Spleen (tissue), 11 donors: ENCODE measurements at regions not wholly inside any gene's neighbourhood (a gene's known extent, or its start where the extent isn't known, plus 50 kb on each side); places are given as distances from the start of the nearest gene placed in this dataset.

ENCODE experiments used
- DNase-seq: peaks from one replicate; pipeline ENCODE4 v3.0.0-alpha.2; 2020
- H3K27ac ChIP-seq, 8 donors: fragments of 200-600 bp; sonication (generic) in 7 of 8; 1 replicate in 4 of 8; 2 replicates in 4 of 8; pipeline versions ENCODE4 v1.5.0 to v1.8.0; 2016 to 2021; ENCODE audit warnings: inconsistent platforms in 4 of 8, mild to moderate bottlenecking in 4 of 8, moderate library complexity in 1 of 8
- H3K27me3 ChIP-seq, 7 donors: fragments of 200-600 bp; sonication (generic) in 6 of 7; replicated peaks in 1 of 7; 1 replicate in 4 of 7; 2 replicates in 3 of 7; pipeline versions ENCODE4 v1.5.0 to v1.8.0; 2016 to 2021; ENCODE audit warnings: inconsistent platforms in 3 of 7, mild to moderate bottlenecking in 1 of 7
- H3K36me3 ChIP-seq, 6 donors: fragments of 200-600 bp; sonication (generic) in 5 of 6; 1 replicate in 4 of 6; 2 replicates in 2 of 6; pipeline versions ENCODE4 v1.5.0 to v1.8.0; 2016 to 2021; ENCODE audit warnings: inconsistent platforms in 2 of 6
- H3K4me1 ChIP-seq, 6 donors: fragments of 200-600 bp; sonication (generic) in 5 of 6; 1 replicate in 3 of 6; 2 replicates in 3 of 6; pipeline versions ENCODE4 v1.5.0 to v1.8.0; 2016 to 2021; ENCODE audit warnings: inconsistent platforms in 3 of 6
- H3K4me3 ChIP-seq, 8 donors: fragments of 200-600 bp; sonication (generic) in 7 of 8; 1 replicate in 4 of 8; 2 replicates in 4 of 8; pipeline versions ENCODE4 v1.5.0 to v1.8.0; 2016 to 2021; ENCODE audit warnings: inconsistent platforms in 4 of 8, mild to moderate bottlenecking in 4 of 8, moderate library complexity in 2 of 8
- H3K9me3 ChIP-seq, 8 donors: fragments of 200-600 bp; sonication (generic) in 7 of 8; 1 replicate in 4 of 8; 2 replicates in 4 of 8; pipeline versions ENCODE4 v1.5.0 to v1.8.0; 2016 to 2021; ENCODE audit warnings: inconsistent platforms in 4 of 8
- POLR2A ChIP-seq, 3 donors: fragments of 450-650 bp; IDR thresholded peaks; one replicate each; pipeline ENCODE4 v1.5.1; 2017; ENCODE audit warnings: antibody characterized with exemption in 3 of 3, mild to moderate bottlenecking in 1 of 3
- POLR2AphosphoS5 ChIP-seq, 3 donors: sonication (generic); formaldehyde crosslinking; IDR thresholded peaks; one replicate each; pipeline ENCODE4 v1.5.1; 2017; ENCODE audit warnings: antibody characterized with exemption in 3 of 3
- WGBS, 5 donors: extraction: QIAGEN DNeasy Blood & Tissue Kit in 3 of 5; methylation state at CpG; one replicate each; pipeline versions ENCODE4 v1.1.5 to v1.1.7; 2013 to 2018; 5-methylcytosine and 5-hydroxymethylcytosine counted together
- intact Hi-C: fragments of 100-400 bp; cut with DNase I; formaldehyde crosslinking; loops from one replicate; pipeline ENCODE4 v1.15.0; 2023; ENCODE audit warnings: low total_unique reads
- TF ChIP-seq, protein P1 (sequence below), 11 experiments: fragments of 200-600 bp in 7 of 11; fragments of 450-650 bp in 4 of 11; sonication (generic) in 4 of 11; IDR thresholded peaks in 8 of 11; conservative IDR thresholded peaks in 3 of 11; 1 replicate in 7 of 11; 2 replicates in 4 of 11; pipeline versions ENCODE4 v1.4.0 to v1.8.0; 2016 to 2021; ENCODE audit warnings: antibody characterized with exemption in 11 of 11, inconsistent platforms in 4 of 11, mild to moderate bottlenecking in 1 of 11
- donor health status: healthy with polysubstance abuse.
- donor health status: DM: no; HTN: no; CAD: no; lungs with moderate emphysema.
- donor health status: DM: no; HTN: no; CAD: no.
- donor health status: Bipolar disorder and iron deficiency.
- donor health status: healthy.
- donor health status: DM: no; HTN: no; CAD: no.
- donor health status: DM: yes; HTN: yes; CAD: no.

DNA sequence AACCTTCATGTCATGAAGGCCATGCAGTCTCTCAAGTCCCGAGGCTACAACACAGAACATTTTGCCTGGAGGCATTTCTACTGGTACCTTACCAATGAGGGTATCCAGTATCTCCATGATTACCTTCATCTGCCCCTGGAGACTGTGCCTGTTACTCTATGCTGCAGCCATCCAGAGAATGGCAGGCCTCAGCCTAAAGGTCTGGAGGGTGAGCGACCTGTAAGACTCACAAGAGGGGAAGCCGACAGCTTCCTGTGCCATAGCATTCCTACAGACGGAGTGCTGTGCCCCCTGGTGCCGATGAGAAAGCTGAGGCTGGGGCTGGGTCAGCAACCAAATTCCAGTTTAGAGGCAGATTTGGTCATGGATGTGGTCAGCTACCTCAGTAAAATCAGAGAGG is 51.3 kb upstream of the CADPS start:
- Histone ChIP-seq H3K27ac (no peak overlapping the region), H3K4me3 (no peak overlapping the region), H3K4me1 (no peaks in the 10 kb centered on the region), H3K9me3 (no peaks in the 10 kb centered on the region), H3K36me3 (no peaks in the 10 kb centered on the region), H3K27me3 (no peaks in the 10 kb centered on the region)
- no peak for DNase-seq
- TF ChIP-seq, protein P1, sequence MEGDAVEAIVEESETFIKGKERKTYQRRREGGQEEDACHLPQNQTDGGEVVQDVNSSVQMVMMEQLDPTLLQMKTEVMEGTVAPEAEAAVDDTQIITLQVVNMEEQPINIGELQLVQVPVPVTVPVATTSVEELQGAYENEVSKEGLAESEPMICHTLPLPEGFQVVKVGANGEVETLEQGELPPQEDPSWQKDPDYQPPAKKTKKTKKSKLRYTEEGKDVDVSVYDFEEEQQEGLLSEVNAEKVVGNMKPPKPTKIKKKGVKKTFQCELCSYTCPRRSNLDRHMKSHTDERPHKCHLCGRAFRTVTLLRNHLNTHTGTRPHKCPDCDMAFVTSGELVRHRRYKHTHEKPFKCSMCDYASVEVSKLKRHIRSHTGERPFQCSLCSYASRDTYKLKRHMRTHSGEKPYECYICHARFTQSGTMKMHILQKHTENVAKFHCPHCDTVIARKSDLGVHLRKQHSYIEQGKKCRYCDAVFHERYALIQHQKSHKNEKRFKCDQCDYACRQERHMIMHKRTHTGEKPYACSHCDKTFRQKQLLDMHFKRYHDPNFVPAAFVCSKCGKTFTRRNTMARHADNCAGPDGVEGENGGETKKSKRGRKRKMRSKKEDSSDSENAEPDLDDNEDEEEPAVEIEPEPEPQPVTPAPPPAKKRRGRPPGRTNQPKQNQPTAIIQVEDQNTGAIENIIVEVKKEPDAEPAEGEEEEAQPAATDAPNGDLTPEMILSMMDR (IDR thresholded peaks at IDR 0.05 in 8 of 11, conservative IDR thresholded peaks at IDR 0.05 in 3 of 11): no peak
- TF ChIP-seq POLR2A (IDR thresholded peaks at IDR 0.05) (no peak), POLR2AphosphoS5 (IDR thresholded peaks at IDR 0.05) (no peak)
- 41 to 59% (median 54%) methylated on average over 5 of the region's 5 CpGs for WGBS, 5 donors
- intact Hi-C loops: no loop called here

DNA sequence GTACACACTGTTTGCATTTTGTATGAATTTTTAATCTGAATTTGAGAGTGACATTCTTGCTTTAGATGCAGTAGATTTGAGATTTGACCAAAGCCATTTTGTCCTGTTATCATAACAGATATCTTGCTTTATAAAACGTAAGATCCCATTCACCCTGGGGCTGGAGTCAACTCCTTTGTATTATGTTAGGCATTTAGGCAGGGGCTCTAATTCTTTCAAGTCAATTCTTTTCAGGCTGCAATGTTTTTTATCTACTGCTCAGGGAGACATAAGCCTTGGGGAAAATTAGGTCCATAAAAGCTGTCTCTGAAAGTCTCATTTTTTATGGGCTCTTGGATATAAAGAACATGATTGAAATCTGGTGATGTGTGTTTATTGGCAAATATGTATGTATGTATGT is 53.0 kb upstream of the CADPS start:
- H3K9me3 ChIP-seq: no peaks in the 10 kb centered on the region
- DNase-seq: no peak
- no peak overlapping the region for H3K27ac ChIP-seq
- intact Hi-C loops: no loop called here
- WGBS, 5 donors: 59 to 93% (median 75%) methylated on average over 1 of the region's 1 CpG
- no peaks in the 10 kb centered on the region for H3K36me3 ChIP-seq
- H3K4me1 ChIP-seq: no peaks in the 10 kb centered on the region
- H3K27me3 ChIP-seq: no peaks in the 10 kb centered on the region
- H3K4me3 ChIP-seq: no peak overlapping the region
- TF ChIP-seq POLR2A (IDR thresholded peaks at IDR 0.05) (no peak), POLR2AphosphoS5 (IDR thresholded peaks at IDR 0.05) (no peak)
- TF ChIP-seq, protein P1 (IDR thresholded peaks at IDR 0.05 in 8 of 11, conservative IDR thresholded peaks at IDR 0.05 in 3 of 11): no peak

DNA sequence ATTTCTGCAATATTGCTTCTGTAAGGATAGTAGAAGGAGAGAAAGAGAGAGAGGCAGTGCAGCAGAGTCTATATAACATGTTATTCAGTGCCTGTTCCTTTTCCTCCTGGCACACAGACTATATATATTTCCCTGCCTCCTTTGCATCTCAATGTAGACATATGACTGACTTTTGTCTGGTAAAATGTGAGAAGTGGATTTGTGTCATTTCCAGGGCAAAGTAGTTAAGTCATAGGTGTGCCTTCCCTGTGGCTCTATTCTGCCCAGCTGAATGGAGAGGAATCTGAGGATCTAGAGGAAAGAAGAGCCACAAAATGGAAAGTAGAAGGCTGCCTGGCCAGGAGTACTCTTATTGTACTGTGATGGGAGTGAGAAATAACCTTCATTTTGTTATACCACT is 54.6 kb upstream of the CADPS start:
- Histone ChIP-seq H3K9me3 (no peaks in the 10 kb centered on the region), H3K27ac (no peak overlapping the region), H3K4me3 (no peak overlapping the region), H3K4me1 (no peaks in the 10 kb centered on the region), H3K36me3 (no peaks in the 10 kb centered on the region), H3K27me3 (no peaks in the 10 kb centered on the region)
- DNase-seq: no peak
- intact Hi-C loops: no loop called here
- no peak for TF ChIP-seq POLR2AphosphoS5 (IDR thresholded peaks at IDR 0.05)
- no peak for TF ChIP-seq POLR2A (IDR thresholded peaks at IDR 0.05)
- TF ChIP-seq, protein P1 (IDR thresholded peaks at IDR 0.05 in 8 of 11, conservative IDR thresholded peaks at IDR 0.05 in 3 of 11): no peak

DNA sequence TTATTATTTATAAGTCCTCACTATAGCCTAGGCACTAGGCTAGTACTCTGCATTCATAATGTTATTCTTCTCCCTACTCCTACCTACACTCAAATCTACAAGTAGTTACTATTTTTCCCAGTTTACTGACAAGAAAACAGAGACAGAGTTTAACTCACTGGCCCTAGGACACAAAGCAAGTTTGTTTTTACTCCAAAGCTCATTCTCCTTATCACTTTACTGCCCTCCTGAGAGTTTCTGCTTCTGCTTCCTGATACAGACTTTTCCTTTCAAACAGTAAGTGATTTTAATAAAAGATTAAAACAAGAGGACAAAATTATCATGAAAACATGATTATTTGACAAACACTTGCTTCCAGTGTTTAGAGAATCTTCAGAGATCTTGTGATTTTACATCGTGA is 60.6 kb upstream of the CADPS start:
- no peak overlapping the region for H3K27ac ChIP-seq
- H3K36me3 ChIP-seq: no peaks in the 10 kb centered on the region
- DNase-seq: no peak
- TF ChIP-seq POLR2A (IDR thresholded peaks at IDR 0.05): no peak
- TF ChIP-seq, protein P1 (IDR thresholded peaks at IDR 0.05 in 8 of 11, conservative IDR thresholded peaks at IDR 0.05 in 3 of 11): no peak
- no peak for TF ChIP-seq POLR2AphosphoS5 (IDR thresholded peaks at IDR 0.05)
- no peaks in the 10 kb centered on the region for H3K27me3 ChIP-seq
- H3K4me3 ChIP-seq: no peak overlapping the region
- no peaks in the 10 kb centered on the region for H3K4me1 ChIP-seq
- H3K9me3 ChIP-seq: peaks cover 0 to 8% (median 0%) of the 10 kb centered on the region in 8 donors
- intact Hi-C loops: no loop called here
- 63 to 75% (median 72%) methylated on average over 1 of the region's 1 CpG for WGBS, 5 donors
